ENCODE measurements at regions not wholly inside any gene's neighbourhood (a gene's known extent, or its start where the extent isn't known, plus 50 kb on each side); places are given as distances from the start of the nearest gene placed in this dataset.

DNA sequence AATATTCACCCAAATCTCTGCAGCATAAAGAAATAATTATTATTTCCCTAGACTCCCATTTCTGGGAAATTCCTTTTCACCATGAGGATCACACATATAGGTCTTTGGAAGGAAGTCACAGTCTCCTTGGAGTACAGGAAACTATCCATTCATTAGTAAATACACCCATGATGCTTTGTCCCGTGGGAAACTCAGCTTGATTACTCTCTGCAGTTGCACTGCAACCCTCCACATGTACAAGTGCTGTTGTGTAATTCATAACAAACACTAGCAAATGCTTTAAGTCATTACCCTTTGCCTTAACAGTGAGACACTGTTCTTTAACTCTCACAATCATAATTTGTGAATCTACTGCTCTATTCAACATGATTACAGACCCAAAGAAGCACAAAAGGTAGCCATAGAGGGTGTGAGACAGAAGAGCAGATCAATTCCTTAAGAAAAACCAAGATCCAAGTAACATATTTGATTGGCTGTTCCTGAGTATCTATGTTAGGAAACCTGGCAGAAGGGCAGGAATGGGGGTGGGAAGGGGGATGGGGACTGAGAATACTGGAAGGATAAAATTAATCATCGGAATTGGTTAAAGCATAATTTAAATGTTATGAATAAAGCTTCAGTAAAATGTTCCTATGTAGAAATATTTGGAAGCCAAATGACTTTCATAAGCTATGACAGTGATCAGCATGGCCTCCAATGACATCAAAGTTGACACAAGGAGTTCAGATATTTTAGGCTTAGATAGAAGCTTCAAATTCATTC, 268.0 kb downstream of the HACE1 start:
- DNase-seq = no peak
- Histone ChIP-seq H3K36me3 (ENCODE audit: control insufficient read depth in 2 of 3, insufficient read depth in 3 of 3, low read length in 3 of 3) (no peaks in the 10 kb centered on the region), H3K4me1 (ENCODE audit: control insufficient read depth in 2 of 3, insufficient read depth in 2 of 3, low read depth in 1 of 3, low read length in 3 of 3) (no peaks in the 10 kb centered on the region), H3K27ac (ENCODE audit: low read depth in 2 of 2, low read length in 2 of 2) (no peak overlapping the region), H3K9me3 (ENCODE audit: control insufficient read depth in 2 of 3, insufficient read depth in 1 of 3, low read length in 3 of 3) (no peaks in the 10 kb centered on the region), H3K27me3 (ENCODE audit: control insufficient read depth, insufficient read depth, low read length) (no peaks in the 10 kb centered on the region), H3K9ac (ENCODE audit: low read length in 3 of 3) (no peak overlapping the region), H3K4me3 (ENCODE audit: low read length in 3 of 3) (no peak overlapping the region)
- FAIRE-seq = no peak
- intact Hi-C loops (cut with DNase I) = no loop called here
- TF ChIP-seq, protein P1, sequence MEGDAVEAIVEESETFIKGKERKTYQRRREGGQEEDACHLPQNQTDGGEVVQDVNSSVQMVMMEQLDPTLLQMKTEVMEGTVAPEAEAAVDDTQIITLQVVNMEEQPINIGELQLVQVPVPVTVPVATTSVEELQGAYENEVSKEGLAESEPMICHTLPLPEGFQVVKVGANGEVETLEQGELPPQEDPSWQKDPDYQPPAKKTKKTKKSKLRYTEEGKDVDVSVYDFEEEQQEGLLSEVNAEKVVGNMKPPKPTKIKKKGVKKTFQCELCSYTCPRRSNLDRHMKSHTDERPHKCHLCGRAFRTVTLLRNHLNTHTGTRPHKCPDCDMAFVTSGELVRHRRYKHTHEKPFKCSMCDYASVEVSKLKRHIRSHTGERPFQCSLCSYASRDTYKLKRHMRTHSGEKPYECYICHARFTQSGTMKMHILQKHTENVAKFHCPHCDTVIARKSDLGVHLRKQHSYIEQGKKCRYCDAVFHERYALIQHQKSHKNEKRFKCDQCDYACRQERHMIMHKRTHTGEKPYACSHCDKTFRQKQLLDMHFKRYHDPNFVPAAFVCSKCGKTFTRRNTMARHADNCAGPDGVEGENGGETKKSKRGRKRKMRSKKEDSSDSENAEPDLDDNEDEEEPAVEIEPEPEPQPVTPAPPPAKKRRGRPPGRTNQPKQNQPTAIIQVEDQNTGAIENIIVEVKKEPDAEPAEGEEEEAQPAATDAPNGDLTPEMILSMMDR (IDR thresholded peaks at IDR 0.05; ENCODE audit: borderline replicate concordance, extremely low read depth, insufficient read depth) = no peak

DNA sequence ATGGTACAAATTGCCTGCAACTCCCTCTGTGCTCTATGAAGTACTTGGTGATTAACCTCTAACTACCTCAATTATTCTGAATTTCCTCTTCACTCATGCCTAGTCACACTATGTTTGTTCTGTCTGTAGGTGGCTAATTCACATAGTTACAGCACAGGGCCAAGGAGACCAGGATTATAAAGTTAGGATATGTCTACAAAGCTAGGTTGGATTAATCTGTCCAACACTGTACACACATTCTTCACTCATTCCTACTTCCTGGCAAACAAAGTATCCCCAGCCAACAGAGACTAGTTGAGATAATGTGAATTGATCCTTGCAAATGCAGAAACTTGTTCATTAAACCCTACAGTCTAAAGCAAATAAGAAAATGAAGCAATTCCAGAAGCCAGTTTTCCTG, 269.8 kb downstream of the HACE1 start:
- no peak overlapping the region for H3K9ac ChIP-seq (ENCODE audit: low read length in 3 of 3)
- no peak for DNase-seq
- intact Hi-C loops (cut with DNase I) = no loop called here
- no peak overlapping the region for H3K27ac ChIP-seq (ENCODE audit: low read depth in 2 of 2, low read length in 2 of 2)
- no peaks in the 10 kb centered on the region for H3K27me3 ChIP-seq (ENCODE audit: control insufficient read depth, insufficient read depth, low read length)
- no peak for FAIRE-seq
- no peak overlapping the region for H3K4me3 ChIP-seq (ENCODE audit: low read length in 3 of 3)
- H3K36me3 ChIP-seq (ENCODE audit: control insufficient read depth in 2 of 3, insufficient read depth in 3 of 3, low read length in 3 of 3) = no peaks in the 10 kb centered on the region
- no peaks in the 10 kb centered on the region for H3K9me3 ChIP-seq (ENCODE audit: control insufficient read depth in 2 of 3, insufficient read depth in 1 of 3, low read length in 3 of 3)
- H3K4me1 ChIP-seq (ENCODE audit: control insufficient read depth in 2 of 3, insufficient read depth in 2 of 3, low read depth in 1 of 3, low read length in 3 of 3) = no peaks in the 10 kb centered on the region
- TF ChIP-seq, protein P1 (IDR thresholded peaks at IDR 0.05; ENCODE audit: borderline replicate concordance, extremely low read depth, insufficient read depth) = no peak

DNA sequence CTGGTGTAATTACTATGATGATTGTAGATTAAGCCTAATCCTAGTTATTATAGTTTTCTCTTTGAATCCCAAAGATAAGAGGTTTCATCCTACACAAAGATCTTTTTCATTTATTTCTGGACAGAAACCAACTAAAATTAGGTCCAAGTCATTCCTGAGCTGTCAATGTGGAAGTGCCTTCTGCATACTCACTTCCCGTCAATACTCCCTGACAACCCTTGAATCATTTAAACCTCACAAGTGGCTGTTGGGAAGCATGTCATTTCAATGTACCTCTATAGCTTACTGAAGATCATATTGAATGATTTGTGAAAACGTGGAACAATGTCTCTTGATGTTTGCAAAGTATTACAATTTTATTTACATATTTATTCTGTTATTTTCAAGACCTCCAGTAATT, 274.1 kb downstream of the HACE1 start:
- no peaks in the 10 kb centered on the region for H3K27me3 ChIP-seq (ENCODE audit: control insufficient read depth, insufficient read depth, low read length)
- TF ChIP-seq, protein P1 (IDR thresholded peaks at IDR 0.05; ENCODE audit: borderline replicate concordance, extremely low read depth, insufficient read depth) = no peak
- no peak overlapping the region for H3K4me3 ChIP-seq (ENCODE audit: low read length in 3 of 3)
- H3K9me3 ChIP-seq (ENCODE audit: control insufficient read depth in 2 of 3, insufficient read depth in 1 of 3, low read length in 3 of 3) = no peaks in the 10 kb centered on the region
- DNase-seq (no peak), FAIRE-seq (no peak)
- H3K9ac ChIP-seq (ENCODE audit: low read length in 3 of 3) = no peak overlapping the region
- intact Hi-C loops (cut with DNase I) = no loop called here
- H3K27ac ChIP-seq (ENCODE audit: low read depth in 2 of 2, low read length in 2 of 2) = no peak overlapping the region
- no peaks in the 10 kb centered on the region for H3K4me1 ChIP-seq (ENCODE audit: control insufficient read depth in 2 of 3, insufficient read depth in 2 of 3, low read depth in 1 of 3, low read length in 3 of 3)
- no peaks in the 10 kb centered on the region for H3K36me3 ChIP-seq (ENCODE audit: control insufficient read depth in 2 of 3, insufficient read depth in 3 of 3, low read length in 3 of 3)

DNA sequence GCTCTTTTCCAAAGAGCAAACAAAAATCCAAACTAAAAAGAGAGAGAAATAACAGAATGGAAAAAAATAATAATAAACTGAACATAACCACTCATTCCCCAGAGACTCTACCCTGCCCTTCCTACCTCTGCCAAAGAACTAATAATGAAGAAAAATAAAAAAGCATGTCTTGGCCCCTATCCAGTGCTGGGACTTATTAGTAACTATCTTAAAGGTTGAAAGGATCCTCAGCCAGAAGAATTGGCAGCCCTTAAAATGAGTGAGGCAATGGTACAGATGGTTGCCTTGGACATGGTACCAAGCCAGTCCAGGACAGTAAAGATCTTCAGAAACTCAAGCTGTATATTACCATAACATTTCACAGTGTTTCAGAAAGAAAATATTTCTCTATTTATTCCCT, 279.3 kb downstream of the HACE1 start:
- Histone ChIP-seq H3K9ac (ENCODE audit: low read length in 3 of 3) (no peak overlapping the region), H3K36me3 (ENCODE audit: control insufficient read depth in 2 of 3, insufficient read depth in 3 of 3, low read length in 3 of 3) (no peaks in the 10 kb centered on the region), H3K27me3 (ENCODE audit: control insufficient read depth, insufficient read depth, low read length) (no peaks in the 10 kb centered on the region), H3K27ac (ENCODE audit: low read depth in 2 of 2, low read length in 2 of 2) (no peak overlapping the region), H3K4me1 (ENCODE audit: control insufficient read depth in 2 of 3, insufficient read depth in 2 of 3, low read depth in 1 of 3, low read length in 3 of 3) (no peaks in the 10 kb centered on the region), H3K9me3 (ENCODE audit: control insufficient read depth in 2 of 3, insufficient read depth in 1 of 3, low read length in 3 of 3) (no peaks in the 10 kb centered on the region), H3K4me3 (ENCODE audit: low read length in 3 of 3) (no peak overlapping the region)
- intact Hi-C loops (cut with DNase I) = no loop called here
- FAIRE-seq = no peak
- DNase-seq = no peak
- TF ChIP-seq, protein P1 (IDR thresholded peaks at IDR 0.05; ENCODE audit: borderline replicate concordance, extremely low read depth, insufficient read depth) = no peak
